NCI-H748 treated with DMSO at 0.1 percent for 48 hours (cell line): ENCODE measurements at regions not wholly inside any gene's neighbourhood (a gene's known extent, or its start where the extent isn't known, plus 50 kb on each side); places are given as distances from the start of the nearest gene placed in this dataset.
"Not testable (repeated sequence)": the region's sequence is repeated elsewhere in the genome, so short reads cannot be mapped to it uniquely, and the experiment has no call there.

Source experiments
- DNase-seq: peaks from one replicate; lab custom pipeline; 2025; lab: John Stamatoyannopoulos, UW

- no peak for DNase-seq
Measured at GRCh38 chr7:34390103-34390502, 267.9 kb upstream of the NPSR1 start.

DNA sequence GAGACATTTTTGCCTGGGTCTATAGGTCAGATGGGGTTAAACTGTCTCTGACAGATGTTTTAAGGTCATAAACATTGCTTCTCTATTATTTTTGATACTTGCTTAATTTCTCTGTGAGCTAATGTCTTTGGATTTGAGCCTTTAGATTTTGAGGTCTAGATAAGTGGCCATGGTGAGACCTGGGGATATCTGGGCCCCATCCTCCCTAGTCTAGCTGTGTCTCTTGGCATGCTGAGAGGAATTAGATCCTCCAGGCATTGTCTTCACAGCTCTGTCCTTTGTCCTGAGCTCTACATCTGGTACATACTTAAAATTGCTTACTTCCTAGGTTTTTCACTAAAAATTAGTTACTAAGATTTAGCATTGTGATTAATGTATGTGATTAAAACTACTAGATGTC lies 265.0 kb upstream of the NPSR1 start:
- DNase-seq: no peak

GRCh38 chr7:34396437-34397064 lies 261.5 kb upstream of the NPSR1 start:
- no peak for DNase-seq

GRCh38 chr7:34401776-34402175 lies 256.2 kb upstream of the NPSR1 start:
- no peak for DNase-seq

- DNase-seq: no peak
Measured at GRCh38 chr7:34406848-34407530, 251.0 kb upstream of the NPSR1 start.

DNA sequence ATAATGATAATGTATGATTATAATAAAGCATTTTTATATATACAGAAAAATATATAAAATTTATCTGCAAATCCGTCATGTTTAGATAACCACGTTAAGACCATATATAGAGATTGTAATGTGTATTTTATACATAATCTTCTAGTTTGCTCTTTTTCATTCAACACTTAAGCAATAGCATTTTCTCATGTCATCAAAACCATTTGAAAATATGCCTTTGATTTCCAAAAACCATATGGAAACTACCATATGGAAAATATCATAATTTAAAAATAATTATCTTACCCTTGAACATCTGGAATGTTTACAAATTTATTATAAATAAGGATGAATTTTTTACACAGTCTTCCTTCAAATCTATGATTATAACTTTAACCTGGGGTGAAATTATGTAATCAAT lies 250.4 kb upstream of the NPSR1 start:
- no peak for DNase-seq

DNA sequence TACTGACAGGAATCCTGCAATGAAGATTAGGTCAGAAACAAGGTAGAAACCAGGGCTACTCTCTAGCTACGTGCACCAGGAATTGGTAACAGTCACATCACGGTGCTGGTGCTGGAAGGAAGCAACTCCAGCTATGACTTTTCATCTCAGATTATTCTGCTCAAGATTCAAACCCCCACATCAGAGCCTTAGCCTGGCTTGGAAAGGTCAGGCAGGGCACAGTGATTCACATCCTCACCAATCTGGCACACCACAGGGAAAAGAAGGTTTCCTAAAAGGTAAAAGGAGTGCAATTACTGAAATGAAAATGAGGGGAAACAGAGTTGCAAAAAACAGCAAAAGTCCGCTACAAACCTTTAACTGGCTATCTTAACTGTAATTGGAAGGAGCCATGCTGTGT lies 240.2 kb upstream of the NPSR1 start:
- DNase-seq: no peak

DNA sequence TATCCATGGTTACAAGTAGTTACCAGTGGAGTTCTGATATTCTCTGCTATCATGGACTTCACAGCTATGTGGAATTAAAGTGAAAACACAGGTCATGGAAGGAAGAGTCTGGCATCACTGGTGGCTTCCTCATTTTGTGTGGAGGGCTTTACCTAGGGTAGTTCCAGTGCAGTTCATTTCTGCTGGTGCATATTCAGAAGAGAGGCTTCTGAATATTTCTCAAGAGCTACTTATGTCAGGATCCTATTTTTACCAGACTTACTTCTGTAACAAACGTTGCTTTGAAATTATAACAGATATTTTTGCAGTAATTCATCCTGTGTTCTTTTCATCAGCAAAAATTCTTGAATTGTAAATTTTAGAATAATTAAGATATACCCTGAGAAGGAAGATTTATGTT lies 236.5 kb upstream of the NPSR1 start:
- DNase-seq: no peak

DNA sequence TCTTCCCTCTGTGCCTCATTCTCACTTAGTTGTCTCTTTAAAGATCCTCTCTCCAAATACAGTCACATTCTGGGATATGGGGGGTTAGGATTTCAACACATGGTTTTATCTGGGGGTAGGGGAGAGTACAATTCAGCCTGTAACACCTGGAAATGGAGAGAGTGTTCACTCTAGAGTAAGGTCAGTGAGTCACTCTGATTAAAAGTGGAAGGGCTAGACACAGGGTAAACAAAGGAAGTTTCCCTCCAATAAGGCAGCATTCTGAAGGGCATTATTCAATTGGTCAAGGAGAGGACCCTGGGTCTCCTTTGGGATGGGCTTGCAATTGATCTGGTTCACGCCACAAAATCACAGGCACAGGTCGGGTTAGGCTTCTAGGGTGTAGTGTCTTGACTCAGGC lies 232.8 kb upstream of the NPSR1 start:
- DNase-seq: no peak

DNA sequence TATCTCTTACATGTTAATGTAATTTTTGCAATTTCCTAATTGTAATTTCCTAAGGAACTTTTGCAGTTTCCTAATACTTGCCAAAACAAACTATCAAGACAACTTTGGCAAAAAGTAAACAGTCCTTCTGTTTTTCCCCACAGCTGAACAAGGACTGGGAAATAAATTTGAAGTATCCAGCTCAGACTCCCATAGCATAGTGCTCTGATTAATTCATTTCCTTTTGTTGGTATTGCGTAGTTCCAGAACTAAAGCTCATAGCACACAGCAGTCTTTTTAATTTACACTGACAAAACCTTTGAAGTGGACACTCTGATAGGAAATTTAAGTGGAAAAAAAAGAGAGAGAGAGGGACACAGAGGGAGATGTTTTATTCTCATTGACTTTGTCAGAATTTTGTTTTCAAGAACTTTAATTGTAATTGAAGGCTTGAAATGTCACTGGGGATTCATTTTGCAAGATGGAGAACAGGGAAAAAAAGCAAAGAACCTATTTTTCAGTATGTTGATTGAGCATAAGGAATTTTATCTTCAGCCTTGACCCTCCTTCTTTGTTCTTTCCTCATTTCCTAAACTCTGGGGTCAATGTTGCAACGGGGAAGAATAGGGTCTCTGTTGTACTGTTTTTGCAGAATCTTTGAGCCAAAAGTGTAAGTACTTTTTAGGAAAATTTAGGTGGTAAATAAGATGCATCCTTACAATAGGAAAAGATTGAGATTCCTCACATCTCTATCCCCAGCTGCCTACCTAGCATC lies 232.2 kb upstream of the NPSR1 start:
- no peak for DNase-seq

- no peak for DNase-seq
Measured at GRCh38 chr7:34430456-34430855, 227.6 kb upstream of the NPSR1 start.

- no peak for DNase-seq
Measured at GRCh38 chr7:34438436-34438835, 219.6 kb upstream of the NPSR1 start.

- no peak for DNase-seq
Measured at GRCh38 chr7:34445653-34446052, 212.4 kb upstream of the NPSR1 start.

DNA sequence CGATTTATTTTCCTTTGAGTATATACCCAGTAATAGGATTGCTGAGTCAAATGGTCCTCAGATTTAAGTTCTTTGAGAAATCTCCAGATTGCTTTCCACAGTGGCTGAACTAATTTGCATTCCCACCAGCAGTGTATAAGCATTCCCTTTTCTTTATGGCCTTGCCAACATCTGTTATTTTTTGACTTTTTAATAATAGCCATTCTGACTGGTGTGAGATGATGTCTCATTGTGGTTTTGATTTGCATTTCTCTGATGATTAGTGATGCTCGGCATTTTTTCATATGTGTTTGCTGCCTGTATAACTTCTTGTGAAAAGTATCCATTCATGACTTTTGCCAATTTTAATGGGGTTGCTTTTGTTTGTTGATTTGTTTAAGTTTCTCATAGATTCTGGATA lies 209.5 kb upstream of the NPSR1 start:
- DNase-seq: not testable (repeated sequence)

GRCh38 chr7:34449765-34450164 lies 208.3 kb upstream of the NPSR1 start:
- no peak for DNase-seq

- no peak for DNase-seq
Measured at GRCh38 chr7:34451183-34451582, 206.8 kb upstream of the NPSR1 start.

DNA sequence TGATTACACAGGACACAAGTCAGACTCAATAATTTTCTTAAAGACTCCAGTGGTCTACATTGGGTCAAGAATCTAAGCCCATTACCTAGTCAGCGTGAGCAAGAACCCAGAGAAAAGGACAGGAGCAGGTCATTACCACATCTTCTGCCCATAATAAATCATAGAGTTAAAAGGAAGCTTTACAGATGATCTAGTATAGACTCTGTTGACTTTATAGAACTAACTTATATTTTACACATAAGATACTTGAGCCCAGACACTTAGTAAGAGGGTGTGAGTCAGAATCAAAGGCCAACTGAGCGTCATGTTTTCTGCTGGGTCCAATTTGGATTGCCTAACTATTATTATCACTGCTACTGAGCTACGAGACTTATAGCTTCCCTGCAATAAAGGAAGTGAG lies 206.1 kb upstream of the NPSR1 start:
- DNase-seq: no peak

DNA sequence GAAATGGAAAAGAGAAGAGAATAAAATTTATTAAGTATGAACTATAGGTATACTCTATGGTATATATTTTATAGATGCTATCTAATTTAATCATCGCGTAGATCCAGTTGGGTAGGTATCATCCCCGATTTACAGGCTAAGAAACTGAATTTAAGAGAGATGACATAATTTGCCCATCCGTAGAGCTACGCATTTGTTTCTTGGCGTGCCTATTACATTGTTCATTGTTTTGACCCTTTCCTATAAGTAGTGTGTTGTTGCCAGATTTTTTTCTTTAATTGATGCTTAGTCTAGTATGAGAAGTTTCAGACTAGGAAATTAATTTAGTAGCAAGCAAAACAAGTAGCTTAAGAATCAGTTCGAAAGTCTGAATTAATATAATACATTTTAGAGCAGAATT lies 205.7 kb upstream of the NPSR1 start:
- no peak for DNase-seq

GRCh38 chr7:34453150-34453549 lies 204.9 kb upstream of the NPSR1 start:
- no peak for DNase-seq

DNA sequence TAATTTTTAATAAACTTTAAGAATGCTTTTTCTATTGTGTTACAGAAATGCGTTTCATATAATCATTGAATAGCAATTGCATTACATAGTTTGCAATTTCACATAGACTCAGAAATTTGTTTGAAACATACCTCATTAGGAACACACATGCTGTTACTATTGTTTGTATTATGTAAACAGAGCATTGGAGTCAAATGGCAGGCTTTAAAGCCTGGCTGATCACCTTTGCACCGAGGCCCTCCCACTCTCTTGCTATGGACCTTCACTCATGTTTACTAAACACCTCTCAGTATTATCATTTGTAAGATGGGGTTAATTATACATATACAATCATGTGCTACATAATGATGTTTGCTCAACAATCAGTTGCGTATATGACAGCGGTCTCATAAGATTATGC lies 203.6 kb upstream of the NPSR1 start:
- peak; percentile 21 for DNase-seq

DNA sequence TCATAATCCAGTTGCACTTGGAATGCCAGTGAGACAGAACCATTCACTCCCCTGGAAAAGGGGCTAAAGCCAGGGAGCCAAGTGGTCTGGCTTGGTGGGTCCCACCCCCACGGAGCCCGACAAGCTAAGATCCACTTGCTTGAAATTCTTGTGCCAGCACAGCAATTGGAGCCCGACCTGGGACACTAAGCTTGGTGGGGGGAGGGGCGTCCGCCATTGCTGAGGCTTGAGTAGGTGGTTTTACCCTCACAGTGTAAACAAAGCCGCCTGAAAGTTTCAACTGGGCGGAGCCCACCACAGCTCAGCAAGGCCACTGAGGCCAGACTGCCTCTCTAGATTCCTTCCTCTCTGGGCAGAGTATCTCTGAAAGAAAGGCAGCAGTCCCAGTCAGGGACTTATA lies 200.7 kb upstream of the NPSR1 start:
- no peak for DNase-seq

GRCh38 chr7:34463830-34464229 lies 194.2 kb upstream of the NPSR1 start:
- DNase-seq: no peak

DNA sequence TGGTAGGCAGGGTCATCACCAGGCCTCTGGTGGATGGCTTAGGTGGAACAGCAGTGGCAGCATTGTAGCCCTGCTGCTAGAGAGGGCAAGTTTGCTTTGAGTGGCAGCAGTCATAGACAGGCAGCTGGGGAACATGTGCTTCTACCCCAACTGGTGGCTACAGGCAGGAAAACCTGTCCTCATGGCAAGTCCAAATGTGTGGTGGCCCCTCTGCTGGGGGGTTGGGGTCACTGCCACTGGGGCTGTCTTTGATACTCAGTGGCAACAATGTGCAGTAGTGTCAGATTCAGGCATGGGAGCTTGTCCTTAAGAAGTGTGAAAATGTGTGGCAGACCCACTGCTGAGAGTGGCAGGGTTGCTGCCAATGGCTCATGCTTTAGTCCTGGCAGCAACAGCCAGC lies 186.2 kb upstream of the NPSR1 start:
- no peak for DNase-seq
